ENCODE measurements at regions not wholly inside any gene's neighbourhood (a gene's known extent, or its start where the extent isn't known, plus 50 kb on each side); places are given as distances from the start of the nearest gene placed in this dataset.

- peak in 1 of 2 donors; percentile 51 for DNase-seq
- Histone ChIP-seq H3K36me3 (no peaks in the 10 kb centered on the region), H3K27ac (peak overlapping the region in 3 of 10 donors; percentile 27 to 55 (median 51)), H3K4me1 (peaks cover 0 to 23% (median 2%) of the 10 kb centered on the region in 9 donors), H3K4me3 (no peak overlapping the region), H3K9me3 (no peaks in the 10 kb centered on the region), H3K27me3 (no peaks in the 10 kb centered on the region)
- peak in 5 of 8 donors; percentile 49 to 79 (median 71) for ATAC-seq
- 37 to 63% methylated on average over 1 of the region's 1 CpG for WGBS, 2 donors
- TF ChIP-seq, protein P1, sequence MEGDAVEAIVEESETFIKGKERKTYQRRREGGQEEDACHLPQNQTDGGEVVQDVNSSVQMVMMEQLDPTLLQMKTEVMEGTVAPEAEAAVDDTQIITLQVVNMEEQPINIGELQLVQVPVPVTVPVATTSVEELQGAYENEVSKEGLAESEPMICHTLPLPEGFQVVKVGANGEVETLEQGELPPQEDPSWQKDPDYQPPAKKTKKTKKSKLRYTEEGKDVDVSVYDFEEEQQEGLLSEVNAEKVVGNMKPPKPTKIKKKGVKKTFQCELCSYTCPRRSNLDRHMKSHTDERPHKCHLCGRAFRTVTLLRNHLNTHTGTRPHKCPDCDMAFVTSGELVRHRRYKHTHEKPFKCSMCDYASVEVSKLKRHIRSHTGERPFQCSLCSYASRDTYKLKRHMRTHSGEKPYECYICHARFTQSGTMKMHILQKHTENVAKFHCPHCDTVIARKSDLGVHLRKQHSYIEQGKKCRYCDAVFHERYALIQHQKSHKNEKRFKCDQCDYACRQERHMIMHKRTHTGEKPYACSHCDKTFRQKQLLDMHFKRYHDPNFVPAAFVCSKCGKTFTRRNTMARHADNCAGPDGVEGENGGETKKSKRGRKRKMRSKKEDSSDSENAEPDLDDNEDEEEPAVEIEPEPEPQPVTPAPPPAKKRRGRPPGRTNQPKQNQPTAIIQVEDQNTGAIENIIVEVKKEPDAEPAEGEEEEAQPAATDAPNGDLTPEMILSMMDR (IDR thresholded peaks at IDR 0.05), result no peak
- intact Hi-C loops (cut with DNase I), result loop anchor here in 1 of 10 donors (5.0 kb wide), 1 partner anchor 54 kb away; no protein-coding TSS in a partner anchor
These were observed 70.9 kb upstream of the RNF152 start for GRCh38 chr18:61963705-61964104.

GRCh38 chr18:61957801-61958516 lies 65.2 kb upstream of the RNF152 start:
- DNase-seq, result no peak

DNA sequence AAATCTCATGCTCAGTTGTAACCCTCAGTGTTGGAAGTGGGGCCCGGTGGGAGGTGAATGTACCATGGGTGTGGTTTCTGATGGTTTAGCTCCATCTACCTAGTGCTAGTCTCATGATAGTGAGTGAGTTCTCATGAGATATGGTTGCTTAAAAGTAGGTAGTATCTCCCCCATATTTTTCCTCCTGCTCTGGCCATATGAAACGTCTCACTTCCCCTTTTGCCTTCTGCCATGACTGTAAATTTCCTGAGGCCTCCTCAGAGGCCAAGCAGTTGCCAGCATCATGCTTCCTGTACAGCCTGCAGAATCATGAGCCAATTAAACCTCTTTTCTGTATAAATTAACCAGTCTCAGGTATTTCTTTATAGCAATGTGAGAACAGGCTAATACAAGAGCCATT lies 62.8 kb upstream of the RNF152 start:
- no peak for DNase-seq
- WGBS, 2 donors, result 64 to 83% methylated on average over 2 of the region's 2 CpGs
- H3K27me3 ChIP-seq, result no peaks in the 10 kb centered on the region
- intact Hi-C loops (cut with DNase I), result no loop called here
- TF ChIP-seq, protein P1 (IDR thresholded peaks at IDR 0.05), result no peak
- H3K4me1 ChIP-seq, result peaks cover 0 to 13% (median 0%) of the 10 kb centered on the region in 9 donors
- no peak for ATAC-seq
- H3K36me3 ChIP-seq, result no peaks in the 10 kb centered on the region
- no peak overlapping the region for H3K27ac ChIP-seq
- H3K9me3 ChIP-seq, result no peaks in the 10 kb centered on the region
- no peak overlapping the region for H3K4me3 ChIP-seq

More at GRCh38 chr18:61957801-61958516, 65.2 kb upstream of the RNF152 start:
- no peak for ATAC-seq
- H3K27me3 ChIP-seq, result no peaks in the 10 kb centered on the region
- H3K27ac ChIP-seq, result no peak overlapping the region
- intact Hi-C loops (cut with DNase I), result no loop called here
- H3K4me1 ChIP-seq, result peaks cover 0 to 13% (median 0%) of the 10 kb centered on the region in 9 donors
- H3K4me3 ChIP-seq, result no peak overlapping the region
- no peaks in the 10 kb centered on the region for H3K36me3 ChIP-seq
- WGBS, 2 donors, result 84 to 88% methylated on average over 13 of the region's 13 CpGs
- TF ChIP-seq, protein P1 (IDR thresholded peaks at IDR 0.05), result no peak
- no peaks in the 10 kb centered on the region for H3K9me3 ChIP-seq

GRCh38 chr18:61954096-61954746 lies 61.4 kb upstream of the RNF152 start:
- no peak overlapping the region for H3K4me3 ChIP-seq
- TF ChIP-seq, protein P1 (IDR thresholded peaks at IDR 0.05), result no peak
- H3K27ac ChIP-seq, result no peak overlapping the region
- no peaks in the 10 kb centered on the region for H3K27me3 ChIP-seq
- intact Hi-C loops (cut with DNase I), result no loop called here
- no peak for ATAC-seq
- 88 to 95% methylated on average over 5 of the region's 5 CpGs for WGBS, 2 donors
- no peaks in the 10 kb centered on the region for H3K36me3 ChIP-seq
- H3K9me3 ChIP-seq, result no peaks in the 10 kb centered on the region
- DNase-seq, result no peak
- H3K4me1 ChIP-seq, result peaks cover 0 to 9% (median 0%) of the 10 kb centered on the region in 9 donors

All from heart right ventricle (tissue), 16 donors.